T-helper 1 cell treated with Interleukin-12 subunit alpha and Interleukin-12 subunit beta and Interleukin-4 antibody, amounts not matched to agents 30 ng/mL and 1 ng/mL, for 36 hours (primary cell): ENCODE measurements at regions not wholly inside any gene's neighbourhood (a gene's known extent, or its start where the extent isn't known, plus 50 kb on each side); places are given as distances from the start of the nearest gene placed in this dataset.
"Not testable (repeated sequence)": the region's sequence is repeated elsewhere in the genome, so short reads cannot be mapped to it uniquely, and the experiment has no call there.

Experiments
- intact Hi-C: fragments of 100-400 bp; cut with micrococcal nuclease; formaldehyde crosslinking; loops from one replicate; pipeline ENCODE4 v1.15.1; 2024

GRCh38 chr9:129296195-129296594 lies 118.1 kb upstream of the IER5L start:
- intact Hi-C loops: not testable (repeated sequence)

DNA sequence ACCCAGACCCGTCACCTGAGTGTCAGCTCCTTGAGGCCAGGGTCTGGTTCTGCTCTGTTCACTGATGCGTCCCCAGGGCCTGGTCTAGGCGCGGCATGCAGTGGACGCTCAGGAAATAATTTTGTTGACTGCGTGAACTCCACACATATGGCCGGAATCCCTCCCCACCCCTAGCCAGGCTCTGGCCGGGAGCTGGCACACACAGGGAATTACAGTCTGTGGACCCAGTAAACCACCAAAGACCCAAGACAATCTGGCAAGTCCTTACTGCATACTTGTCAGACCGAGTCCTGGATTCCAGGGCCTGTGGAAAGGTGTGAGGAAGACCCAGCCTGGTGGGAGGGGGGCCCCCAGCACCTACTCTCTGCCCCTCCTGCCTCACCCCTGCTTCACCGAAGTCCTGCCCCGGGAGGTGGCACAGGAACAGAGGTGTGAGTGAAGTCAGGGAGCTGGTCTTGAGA lies 113.0 kb upstream of the IER5L start:
- intact Hi-C loops: no loop called here

- intact Hi-C loops: no loop called here
Observed at GRCh38 chr9:129290606-129291005, 112.5 kb upstream of the IER5L start.

- intact Hi-C loops: no loop called here
Observed at GRCh38 chr9:129289883-129290282, 111.8 kb upstream of the IER5L start.

DNA sequence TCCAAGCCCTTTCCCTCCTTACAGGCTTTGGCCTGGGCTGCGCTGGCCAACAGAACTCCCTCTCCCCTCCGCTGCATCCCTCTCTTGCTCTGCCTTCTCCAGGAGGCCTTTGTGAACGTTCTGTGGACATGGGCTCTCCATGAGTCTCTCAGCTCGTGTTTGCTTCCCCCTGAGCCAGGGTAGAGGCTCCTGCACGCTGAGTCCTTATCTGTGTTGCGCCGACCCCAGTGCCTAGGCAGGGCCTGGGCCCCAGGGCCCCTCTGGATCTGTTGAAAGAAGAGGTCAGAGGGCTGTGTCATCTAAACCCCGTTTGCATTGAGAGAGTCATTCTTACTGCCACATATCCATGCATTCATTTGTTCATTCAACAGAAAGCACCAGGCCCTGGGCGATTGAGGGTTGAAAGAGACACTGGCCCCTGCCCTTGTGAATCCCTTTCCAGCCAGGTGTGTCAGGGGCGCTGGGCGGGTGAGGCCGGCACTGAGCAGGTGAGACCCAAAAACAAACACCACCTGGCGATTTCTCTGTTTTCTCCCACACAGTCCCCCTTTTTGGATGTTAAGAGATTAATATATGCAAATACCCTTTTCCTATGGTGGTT lies 111.2 kb upstream of the IER5L start:
- intact Hi-C loops: no loop called here

GRCh38 chr9:129287619-129288305 lies 109.7 kb upstream of the IER5L start:
- intact Hi-C loops: no loop called here

DNA sequence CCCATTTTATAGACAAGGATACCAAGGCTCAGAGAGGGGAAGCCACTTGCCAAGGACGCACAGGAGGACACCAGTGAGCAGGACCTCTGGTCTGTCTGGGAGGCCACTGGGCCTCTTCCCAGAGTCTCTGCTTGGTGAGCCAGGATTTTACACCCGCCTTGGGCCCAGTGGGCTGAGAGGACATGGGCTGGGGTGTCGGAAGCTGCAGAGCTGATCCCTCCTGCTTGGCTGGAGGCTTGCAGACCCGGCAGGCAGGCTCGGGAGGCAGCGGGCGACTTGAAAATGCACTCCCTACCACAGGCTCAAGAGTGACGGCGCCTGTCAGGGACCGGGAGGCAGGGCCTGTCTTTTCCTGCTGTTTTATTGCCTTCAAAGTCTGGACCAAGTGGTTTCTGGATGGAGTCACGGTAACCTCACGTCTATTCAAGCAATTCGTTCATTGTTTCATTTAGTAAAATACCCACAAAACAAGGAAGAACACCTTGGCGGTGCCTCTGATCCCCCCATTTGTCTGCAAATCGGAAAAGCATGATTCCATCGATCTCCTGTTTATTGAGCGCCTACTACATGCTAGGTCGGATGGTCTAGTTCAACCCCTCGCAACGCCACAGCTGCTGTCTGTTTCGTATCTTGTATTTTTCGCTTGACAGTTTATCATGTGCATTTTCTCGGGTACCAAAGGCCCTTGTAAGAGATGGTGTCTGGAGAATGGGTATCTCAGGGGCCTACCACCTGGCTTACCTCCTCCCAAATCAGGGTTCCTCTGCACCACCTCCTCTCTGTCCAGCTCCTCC lies 108.1 kb upstream of the IER5L start:
- intact Hi-C loops: no loop called here

DNA sequence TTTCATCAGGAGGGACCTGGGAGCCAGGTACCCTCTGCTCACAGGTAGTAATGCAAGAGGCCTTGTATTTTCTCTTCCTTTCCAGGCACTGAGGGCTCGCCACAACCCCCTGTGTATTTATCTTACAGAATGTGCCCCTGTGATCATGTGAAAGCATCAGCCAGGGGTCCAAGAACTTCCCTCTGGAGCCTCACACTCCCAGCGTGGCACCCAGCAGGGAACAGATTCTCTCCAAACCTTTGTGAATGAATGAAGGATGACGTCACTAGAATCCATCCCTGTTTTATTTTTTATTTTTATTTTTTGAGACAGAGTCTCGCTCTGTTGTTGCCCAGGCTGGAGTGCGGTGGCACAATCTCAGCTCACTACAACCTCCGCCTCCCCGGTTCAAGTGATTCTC lies 107.3 kb upstream of the IER5L start:
- intact Hi-C loops: no loop called here

DNA sequence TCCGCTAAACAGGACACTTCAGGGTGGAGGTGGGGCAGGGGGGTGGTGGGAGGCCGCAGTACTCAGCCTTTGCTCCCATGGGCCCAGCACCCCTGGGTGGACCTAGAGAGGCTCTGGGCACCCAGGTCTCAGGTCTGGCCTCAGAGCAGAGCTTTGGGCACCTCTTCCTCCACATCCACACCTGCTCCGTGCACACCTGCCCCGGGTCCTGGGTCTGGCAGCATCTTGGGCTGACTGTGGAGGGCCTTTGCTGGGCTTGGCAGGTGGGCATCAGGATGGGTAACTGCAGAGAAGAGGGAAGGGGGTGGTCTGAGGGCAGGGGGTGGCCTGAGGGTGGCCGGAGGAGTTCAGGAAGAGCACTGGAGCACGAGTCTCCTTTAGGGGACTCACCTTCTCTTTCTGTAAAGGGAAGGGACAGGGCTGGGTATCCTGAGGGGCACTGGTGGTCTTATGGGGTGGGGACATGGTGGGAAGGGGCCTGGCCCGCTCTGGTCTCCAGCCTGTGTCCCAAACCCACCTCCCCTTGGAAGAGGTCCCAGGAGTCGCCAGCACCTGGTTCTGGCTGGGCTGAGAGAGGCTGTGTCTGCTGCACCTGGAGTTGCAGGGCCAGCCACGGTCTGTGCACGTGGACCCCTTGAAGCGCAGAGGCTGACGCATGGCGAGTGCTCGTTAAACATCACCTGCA lies 106.7 kb upstream of the IER5L start:
- intact Hi-C loops: no loop called here

DNA sequence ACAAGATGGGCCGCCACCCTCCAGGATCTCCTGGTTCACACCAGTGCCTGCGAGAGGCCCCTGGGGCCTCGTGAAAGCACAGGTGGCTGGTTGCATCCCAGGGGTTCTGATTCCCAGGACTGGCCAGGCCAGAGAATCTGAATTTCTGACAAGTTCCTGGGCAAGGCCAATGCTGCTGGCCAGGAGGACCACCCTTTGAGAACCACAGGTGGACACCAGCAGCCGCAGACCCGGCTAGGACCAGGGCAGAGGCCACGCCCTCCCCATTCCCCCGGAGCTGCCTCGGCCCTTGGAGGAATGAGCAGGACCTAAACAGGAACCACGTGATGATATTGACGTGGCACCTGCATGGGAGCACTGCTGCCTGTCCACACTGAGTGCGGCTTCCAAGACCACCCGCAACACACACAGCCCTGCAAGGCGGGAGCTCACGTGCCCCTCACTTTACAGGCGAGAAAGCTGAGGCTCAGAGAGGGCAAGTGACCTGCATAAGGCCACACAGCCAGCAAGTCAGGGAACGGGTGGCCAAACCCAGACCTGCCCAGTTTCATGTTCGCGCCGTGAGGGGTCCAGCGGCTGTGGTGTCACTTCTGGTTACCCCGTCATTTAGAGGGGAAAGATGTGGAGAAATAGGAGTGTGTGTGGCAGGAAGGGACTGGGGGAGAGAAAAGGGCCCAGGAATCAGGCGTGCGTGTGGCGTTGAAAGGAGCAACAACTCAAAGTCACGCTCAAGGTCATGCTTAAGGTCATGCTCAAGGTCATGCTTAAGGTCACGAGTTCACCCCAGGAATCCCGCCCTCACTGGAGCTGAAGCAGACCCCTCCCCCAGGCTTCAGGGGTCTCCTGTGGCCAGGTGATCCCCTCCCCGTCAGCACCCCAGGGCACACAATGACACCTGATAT lies 105.9 kb upstream of the IER5L start:
- intact Hi-C loops: no loop called here

GRCh38 chr9:129283291-129283691 lies 105.2 kb upstream of the IER5L start:
- intact Hi-C loops: no loop called here

GRCh38 chr9:129282731-129283211 lies 104.7 kb upstream of the IER5L start:
- intact Hi-C loops: no loop called here

- intact Hi-C loops: no loop called here
Observed at GRCh38 chr9:129282272-129282671, 104.2 kb upstream of the IER5L start.

GRCh38 chr9:129281506-129282145 lies 103.6 kb upstream of the IER5L start:
- intact Hi-C loops: no loop called here

DNA sequence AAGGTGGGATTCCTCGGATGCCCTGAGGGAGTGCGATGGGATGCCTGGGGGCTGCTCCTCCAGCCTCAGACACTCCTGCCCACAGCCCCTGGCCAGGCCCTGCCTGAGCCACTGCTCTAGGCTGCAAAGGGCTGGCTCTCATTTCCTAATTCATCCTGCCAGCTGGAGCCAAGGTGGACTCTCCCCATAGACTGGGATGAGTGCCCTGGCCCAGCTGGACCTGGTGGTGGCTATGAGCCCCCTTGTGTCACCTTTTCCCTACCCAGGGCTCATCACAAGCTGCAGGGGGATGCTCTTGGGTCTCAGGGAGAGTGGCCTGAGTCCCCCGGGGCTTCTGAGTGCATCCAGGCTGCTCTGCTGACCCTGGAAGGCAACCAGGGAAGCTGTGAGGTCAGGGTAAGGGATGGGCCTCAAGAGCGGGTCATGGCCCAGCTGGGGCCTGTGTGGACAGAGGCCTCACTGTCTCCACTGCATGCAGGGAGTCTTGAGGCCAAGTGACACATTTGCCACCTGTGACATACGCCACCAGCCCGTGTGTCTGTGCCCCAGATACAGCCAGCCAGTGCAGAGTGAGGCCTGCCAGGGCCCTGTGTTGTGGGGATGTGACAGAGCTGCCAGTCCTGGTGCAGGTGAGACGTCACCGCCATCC lies 102.7 kb upstream of the IER5L start:
- intact Hi-C loops: no loop called here

- intact Hi-C loops: no loop called here
Observed at GRCh38 chr9:129280236-129280622, 102.2 kb upstream of the IER5L start.

GRCh38 chr9:129278391-129279237 lies 100.6 kb upstream of the IER5L start:
- intact Hi-C loops: no loop called here

GRCh38 chr9:129276486-129277230 lies 98.6 kb upstream of the IER5L start:
- intact Hi-C loops: no loop called here
